Left cardiac atrium (tissue), 4 donors: ENCODE measurements at regions not wholly inside any gene's neighbourhood (a gene's known extent, or its start where the extent isn't known, plus 50 kb on each side); places are given as distances from the start of the nearest gene placed in this dataset.

Source experiments
- ATAC-seq, 2 donors: fragments of 200-7000 bp; cut with Tn5 transposase; one replicate each; pipeline ENCODE4 v1.9.1; 2020; ENCODE audit warnings: mild to moderate bottlenecking in 2 of 2, moderate library complexity in 2 of 2
- DNase-seq: peaks from one replicate; pipeline ENCODE4 v3.0.0-alpha.2; 2020
- intact Hi-C, 2 donors: fragments of 100-400 bp; cut with DNase I; formaldehyde crosslinking; loops; one replicate each; pipeline versions ENCODE4 v1.14.1 to v1.15.1; 2022 to 2023
- donor health status: DM: no; HTN: yes; CAD: no.
- donor health status: DM: no; HTN: yes; CAD: no; lungs with severe emphysema.
- donor health status: DM: yes; HTN: yes; CAD: no.
- donor health status: Dilated cardiomyopathy.

DNA sequence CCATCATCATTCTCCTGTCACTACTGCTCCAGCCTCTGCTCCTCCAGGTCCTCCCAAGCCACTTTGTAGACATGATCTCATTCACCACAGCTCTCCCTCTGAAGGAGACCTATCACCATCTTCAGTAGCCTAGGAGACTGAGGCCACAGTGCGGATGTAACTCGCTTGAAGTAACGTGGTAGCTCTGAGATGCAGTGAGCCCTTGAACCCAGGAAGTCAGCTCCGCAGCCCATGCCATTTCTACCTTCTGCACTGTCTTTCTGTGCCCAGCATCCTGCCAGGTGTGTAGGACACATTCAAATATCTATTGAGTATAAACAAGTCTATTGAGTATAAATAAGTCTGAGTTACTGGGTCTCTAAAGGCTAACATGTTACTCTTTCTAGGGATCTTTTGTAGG lies 164.4 kb downstream of the CDH26 start:
- intact Hi-C loops = no loop called here
- DNase-seq (no peak), ATAC-seq (no peak)

DNA sequence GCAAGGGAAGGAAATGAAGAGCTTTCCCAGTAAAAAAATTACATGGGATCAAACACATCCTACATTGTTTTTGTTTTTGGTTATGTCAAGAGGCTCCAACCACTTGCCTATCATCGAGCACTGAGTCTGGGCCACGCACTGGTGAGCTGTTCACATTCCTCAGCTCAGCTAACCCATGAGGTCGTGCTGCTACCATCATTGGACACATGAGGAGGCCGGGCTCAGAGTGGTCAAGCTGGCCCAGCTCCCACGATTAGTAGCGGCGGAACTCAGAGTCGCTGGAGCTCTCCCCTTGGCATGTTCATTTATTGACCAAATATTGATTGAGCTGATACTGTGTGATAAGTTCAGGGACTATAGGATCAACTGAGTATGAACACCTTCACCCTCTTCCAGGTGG lies 164.9 kb downstream of the CDH26 start:
- intact Hi-C loops = no loop called here
- ATAC-seq (no peak), DNase-seq (no peak)

DNA sequence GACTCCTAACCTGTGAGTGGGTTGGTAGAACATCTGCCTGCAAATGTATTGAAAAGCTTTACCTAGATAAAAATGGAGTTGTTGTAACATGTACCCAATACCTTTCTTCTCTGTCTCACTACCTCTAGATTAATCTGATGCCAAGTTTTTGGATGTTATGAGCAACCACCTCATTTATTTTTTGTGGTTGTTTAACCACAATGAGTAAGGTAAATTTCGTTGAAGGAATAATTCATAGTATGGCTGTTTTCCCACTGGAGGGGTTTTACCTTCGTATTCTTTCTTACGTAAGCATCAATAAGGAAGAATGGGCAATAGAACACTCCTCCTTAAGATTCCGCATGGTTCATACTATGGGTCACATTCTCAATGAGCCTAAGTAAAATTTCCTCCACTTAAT lies 165.4 kb downstream of the CDH26 start:
- intact Hi-C loops = no loop called here
- DNase-seq = no peak
- ATAC-seq = no peak

DNA sequence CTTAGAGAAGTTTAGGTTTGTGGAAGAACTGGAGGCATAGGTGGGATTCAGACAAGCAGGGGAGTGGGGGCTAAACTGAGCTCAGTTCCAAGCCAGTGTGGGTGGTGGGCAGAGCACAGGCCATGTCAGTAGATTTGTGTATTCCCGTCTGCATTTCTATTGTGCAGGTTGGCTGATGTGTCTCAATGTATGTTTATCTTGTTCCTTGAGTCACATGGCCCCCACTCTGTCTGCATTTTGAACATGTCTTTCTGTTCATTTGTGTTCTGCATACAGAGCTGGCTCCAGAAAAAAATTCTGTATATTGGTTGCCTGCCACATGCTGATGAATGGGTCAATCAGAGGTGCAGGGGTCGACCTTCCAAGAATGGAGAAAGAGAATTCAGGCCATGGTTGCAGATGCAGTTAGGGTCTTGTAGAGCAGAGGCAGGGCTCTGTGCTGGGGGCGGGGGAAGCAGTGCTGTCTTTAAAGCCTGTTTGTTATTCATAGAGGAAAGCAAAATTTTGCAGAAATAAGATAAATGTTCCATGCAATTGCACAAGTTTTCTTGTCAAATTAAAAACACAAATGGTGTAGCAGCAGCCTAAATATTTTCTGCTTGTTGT lies 166.7 kb downstream of the CDH26 start:
- intact Hi-C loops = no loop called here
- DNase-seq = no peak
- no peak for ATAC-seq

DNA sequence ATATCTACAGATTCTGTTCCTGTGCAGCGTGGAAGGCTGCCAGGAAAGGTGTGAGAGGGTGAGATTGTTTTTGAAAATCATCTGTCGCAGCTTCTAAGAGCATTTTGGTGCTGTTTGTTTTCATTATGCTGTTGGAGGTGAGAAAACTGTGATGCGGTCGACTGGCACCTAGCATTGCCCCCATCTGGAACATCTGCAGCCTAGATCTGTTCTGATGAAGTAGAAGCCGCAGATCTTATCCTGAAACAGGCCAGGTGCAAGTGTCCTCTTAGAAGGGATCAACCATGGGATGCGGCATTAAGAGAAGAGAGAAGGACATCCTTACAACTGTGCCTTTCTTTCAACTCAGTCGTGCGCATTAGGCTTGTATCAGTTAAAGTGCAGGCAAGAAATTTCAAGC lies 167.3 kb downstream of the CDH26 start:
- ATAC-seq (no peak), DNase-seq (no peak)
- intact Hi-C loops = no loop called here

DNA sequence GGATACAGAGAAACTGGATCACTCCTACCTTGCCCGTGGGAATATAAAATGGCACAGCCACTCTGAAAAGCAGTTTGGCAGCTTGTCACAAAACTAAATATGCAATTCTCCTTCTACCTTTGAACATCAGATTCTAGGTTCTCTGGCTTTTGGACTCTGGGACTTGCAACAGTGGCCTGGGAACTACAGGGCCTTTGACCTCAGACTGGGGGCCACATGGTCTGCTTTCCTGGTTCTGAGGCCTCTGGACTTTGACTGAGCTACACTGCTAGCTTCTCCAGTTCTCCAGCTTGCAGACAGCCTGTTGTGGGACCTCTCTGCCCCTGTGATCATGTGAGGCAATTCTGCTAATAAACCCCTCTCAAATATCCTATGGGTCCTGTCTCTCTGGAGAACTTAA lies 168.8 kb downstream of the CDH26 start:
- DNase-seq (no peak), ATAC-seq (no peak)
- intact Hi-C loops = no loop called here

DNA sequence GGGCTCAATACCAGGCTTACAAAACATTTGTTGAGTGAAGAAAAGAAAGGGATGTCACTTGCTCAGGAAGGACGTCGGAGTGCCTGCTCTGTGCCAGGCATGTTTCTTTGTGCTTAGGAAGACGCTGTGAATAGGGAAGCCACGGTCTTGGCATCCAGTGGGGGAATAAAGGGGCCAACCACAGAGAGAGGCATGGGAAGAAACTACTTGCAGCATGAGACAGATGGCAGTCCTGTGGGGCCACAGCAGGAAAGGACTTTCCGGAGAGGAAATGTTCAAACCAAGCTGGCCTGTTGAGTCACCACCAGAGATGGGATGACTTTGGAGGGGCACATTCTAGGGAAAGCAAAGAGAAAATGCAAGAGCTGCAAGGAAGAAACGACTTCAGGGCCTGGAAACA lies 173.2 kb downstream of the CDH26 start:
- intact Hi-C loops = no loop called here
- ATAC-seq (peak in 1 of 2 donors; percentile 67), DNase-seq (no peak)

DNA sequence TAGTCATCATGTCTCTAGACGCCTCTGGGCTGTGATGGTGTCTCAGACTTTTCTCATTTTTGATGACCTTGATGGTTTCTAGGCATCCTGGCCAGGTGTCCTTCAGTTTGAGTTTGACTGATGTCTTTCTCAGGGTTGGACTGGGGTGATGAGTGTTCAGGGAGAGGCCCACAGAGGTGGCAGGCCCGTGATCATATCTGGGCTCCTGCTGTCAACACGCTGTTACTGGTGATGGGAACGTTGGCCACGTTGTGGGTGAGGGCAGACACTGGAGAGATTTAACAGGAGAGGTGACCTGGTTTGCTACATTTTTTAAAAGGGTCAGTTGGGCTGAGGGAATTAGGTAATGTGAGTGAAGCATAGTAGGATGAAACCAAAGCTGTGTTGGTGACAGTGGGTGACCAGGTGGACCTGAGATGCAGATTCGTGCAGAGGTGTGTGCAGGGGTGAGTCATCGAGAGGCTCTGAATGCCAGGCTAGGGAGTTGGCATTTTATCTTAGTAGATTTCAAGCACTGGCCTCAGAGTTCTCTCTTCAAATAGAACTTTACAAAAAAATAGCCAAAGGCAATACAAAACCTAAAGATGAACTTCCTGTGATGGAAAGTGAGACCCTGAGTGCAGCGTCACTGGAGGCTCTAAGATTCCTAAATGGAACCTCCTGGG lies 174.1 kb downstream of the CDH26 start:
- no peak for DNase-seq
- ATAC-seq = peak; percentile 52 to 59
- intact Hi-C loops = no loop called here

DNA sequence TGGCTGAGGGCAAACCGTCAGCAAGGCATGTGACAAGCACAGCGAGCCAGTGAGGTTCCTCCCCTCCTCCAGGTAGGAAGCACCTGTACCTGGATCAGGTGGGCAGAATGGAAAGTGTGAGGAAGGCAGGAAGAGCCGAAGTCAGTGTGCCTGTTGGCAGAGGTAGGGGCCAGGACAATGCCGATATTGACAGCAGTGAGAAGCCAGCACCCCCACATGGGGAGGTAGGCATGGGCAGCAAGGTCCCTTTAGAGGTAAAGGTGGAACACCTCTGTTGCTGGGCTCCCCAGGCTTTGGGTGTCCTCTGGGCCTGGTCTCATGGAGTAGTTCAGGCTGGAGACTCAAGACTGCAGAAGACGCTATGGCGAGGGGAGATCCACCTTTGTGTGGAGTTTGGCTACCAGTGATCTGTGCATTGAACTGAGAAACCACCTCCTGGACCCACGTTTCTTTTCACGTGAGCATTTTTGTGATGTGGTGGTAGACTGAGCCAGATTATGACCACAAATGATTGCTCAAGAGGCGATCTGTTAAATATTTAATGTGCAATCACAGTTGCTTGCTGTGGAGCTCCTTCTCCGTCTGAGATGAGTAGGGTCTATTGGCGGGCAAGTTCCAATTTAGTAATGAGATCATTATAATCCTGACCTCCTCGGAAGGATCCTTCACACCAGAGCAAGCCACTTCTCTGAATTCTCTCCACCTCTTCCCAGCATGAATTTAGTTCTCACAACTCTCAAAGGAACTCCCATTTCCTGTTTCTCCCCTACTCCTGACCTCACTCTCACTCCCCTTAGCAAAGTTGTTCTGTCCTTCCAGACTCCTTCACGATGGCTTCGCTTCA lies 174.8 kb downstream of the CDH26 start:
- ATAC-seq = no peak
- DNase-seq = no peak
- intact Hi-C loops = no loop called here

DNA sequence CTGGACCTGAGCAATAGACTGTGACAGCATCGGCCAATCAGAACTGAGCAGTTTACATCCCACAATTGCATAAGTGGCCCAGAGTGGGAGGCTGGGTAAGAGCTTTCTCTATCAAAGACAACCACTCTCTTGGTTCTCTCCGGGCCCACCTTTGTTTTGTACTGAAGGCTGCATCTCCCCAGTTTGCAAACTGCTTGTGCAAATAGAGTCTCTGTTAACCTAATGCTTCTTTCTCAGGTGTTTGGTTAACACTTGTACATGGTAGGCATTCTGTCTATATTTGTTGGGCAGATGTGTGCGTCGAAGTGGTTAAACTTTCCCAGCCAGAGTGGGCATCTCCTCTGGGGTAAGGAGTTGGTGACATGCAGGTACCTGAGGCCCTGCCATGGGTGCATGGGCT lies 177.1 kb downstream of the CDH26 start:
- ATAC-seq (no peak), DNase-seq (no peak)
- intact Hi-C loops = no loop called here

DNA sequence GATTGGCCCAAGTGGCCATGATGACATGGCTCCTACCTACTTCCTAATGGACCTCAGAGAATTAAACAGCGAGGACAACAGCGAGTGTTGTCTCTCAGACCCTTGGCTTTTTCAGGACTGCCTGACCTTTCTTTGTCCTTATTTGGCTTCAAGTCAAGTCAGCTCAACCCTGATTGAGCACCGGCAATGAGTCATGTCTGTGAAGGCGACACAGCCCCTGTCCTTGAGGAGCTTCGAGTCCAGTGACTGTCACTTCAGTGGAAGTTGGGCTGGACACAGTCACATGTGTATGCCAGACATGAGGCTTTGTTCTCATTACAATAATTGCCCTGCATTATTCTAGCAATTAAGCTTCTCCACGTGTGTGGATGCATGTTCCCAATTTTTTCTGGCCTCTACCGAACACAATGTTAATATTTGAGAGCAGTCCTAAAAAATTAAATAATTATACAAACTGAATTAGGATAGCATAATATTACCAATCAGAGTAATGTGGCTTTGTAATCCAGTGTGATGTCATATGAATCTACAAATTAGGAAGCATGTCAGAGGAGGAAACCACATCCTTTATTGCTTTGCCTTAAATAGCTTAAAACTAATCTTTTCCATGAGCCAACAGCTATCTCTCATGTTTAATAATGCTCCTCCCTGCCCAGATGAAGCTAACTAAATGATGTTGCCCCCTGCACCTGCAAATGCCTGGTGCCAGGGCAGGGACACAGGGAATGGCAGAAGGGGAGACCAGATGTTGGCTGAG lies 178.6 kb downstream of the CDH26 start:
- intact Hi-C loops = no loop called here
- ATAC-seq = no peak
- DNase-seq = no peak

DNA sequence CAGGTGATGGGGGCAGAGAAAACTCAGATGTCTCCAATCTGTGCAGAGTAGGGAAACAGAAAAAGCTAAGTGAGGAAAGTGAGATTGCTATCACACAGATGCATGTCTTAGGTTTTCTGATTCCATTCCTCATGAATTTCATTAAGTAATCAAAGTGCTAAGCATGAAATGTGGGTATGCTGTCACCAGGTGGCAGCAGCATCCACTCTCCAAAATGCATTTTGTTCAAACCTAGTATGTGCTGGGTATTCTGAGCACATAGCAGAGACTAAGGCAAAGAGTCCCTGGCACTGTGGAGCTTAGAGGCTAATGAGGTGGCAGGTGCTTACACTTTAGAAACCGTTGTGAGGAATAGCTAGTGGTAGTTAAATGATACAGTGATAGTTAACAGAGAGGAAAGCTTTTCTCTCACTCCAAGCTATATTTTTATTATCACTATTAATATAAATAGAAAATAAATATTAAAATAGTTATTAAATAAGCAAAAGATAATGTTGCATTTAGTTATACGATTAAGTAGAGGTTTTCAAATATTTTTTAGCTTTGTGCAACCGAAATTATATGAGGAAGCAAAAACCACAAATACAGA lies 179.5 kb downstream of the CDH26 start:
- intact Hi-C loops = no loop called here
- DNase-seq = no peak
- ATAC-seq = peak in 1 of 2 donors; percentile 60

DNA sequence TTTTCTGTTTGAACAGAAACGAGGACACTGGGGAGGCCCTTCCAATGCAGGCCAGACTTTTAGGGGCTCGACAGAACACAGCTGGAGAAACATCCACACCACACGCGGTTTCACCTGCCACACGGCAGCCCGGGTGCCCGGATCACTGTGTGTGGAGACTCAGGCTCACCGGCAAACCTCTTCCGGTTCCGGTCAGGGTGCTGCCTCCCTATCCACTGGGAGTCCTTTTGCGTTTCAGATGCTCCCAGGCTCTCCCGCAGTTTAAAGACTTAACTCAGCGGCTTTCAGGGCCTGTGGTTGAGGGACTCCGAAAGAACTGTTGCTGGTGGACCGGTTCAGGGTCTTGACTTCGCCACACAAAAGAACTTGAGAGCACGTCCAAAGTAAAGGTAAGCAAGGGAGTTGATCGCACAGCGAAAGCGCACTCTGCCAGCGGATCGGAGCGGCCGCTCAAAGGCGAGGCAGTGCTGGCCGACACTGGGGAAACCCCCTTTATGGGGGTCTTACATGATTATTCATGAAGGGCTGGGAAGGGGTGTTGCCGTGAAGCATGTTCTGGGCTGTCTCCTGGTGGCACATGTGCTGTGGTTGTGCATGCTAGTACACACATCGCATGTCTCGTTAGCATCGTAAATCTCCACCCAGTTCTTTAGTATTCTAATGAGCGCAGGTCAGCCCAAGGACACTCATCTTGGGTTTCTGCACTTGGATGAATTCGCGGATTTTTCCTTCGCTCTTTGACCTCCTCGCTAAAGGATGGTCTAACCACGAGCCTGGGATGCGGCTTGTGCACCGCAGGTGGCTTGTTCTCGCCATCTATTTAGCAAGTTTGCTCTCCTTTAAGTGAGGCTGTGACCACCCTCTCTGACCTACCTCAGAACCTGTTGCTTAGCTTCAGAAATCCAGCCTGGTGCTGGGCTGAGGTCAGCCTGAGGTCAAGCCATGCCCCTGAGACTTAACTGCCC lies 180.3 kb downstream of the CDH26 start:
- intact Hi-C loops = no loop called here
- ATAC-seq (peak; percentile 45 to 80), DNase-seq (peak; percentile 64)

DNA sequence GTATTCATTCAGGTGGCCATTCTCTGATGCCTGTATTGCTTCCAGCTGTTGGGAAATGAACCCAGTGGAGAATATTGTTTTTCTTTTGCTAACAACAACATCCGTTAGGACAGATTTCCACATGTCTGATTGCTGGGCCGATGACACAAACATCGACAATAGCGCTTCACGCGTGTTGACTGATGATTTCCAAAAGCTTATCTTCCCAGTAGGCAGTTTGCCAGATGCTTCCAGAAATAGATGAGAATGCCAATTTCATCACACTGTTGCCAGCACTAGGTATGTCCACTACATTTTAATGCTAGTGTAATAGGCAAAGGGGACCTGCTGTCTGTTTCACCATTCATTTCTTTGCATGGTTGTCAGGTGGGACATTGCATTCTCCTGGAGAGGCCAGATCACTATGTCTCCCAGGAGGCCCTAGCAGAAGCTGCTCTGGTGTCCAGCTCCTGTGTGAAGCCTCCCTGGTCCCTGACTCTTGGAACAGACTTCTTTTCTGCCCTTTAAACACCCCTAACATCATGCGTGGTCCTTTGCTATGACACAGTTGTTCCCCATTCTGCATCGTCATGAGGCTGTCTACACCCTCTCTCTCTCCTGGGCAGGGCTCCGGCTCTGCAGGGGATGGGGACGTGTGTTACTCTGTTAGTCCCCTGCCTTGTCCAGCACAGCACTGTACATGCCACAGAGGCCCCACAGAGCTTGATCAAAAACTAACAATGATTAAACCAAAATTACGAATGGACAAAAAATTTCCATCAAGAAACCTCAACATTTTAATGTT lies 181.6 kb downstream of the CDH26 start:
- ATAC-seq = peak; percentile 47 to 64
- intact Hi-C loops = no loop called here
- no peak for DNase-seq

DNA sequence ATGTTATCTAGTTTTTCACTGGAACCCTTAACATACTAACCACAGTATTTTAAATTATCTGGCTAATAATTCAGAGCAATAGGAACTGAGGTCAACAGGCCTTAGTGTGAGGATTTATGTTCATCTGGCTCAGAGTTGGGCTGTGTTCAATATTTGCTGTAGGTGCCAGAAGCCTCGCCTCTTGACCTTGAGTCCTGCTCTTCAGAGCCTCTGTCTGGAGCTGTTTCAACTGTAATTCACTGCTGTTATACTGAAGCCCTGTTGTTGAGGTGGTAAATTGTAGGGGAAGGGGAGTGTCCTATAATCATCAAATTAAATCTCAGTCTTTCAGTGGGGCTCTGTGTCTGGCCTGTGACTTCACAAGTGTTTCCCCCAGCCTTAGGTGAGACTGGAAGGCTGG lies 184.4 kb downstream of the CDH26 start:
- no peak for ATAC-seq
- intact Hi-C loops = no loop called here
- no peak for DNase-seq

DNA sequence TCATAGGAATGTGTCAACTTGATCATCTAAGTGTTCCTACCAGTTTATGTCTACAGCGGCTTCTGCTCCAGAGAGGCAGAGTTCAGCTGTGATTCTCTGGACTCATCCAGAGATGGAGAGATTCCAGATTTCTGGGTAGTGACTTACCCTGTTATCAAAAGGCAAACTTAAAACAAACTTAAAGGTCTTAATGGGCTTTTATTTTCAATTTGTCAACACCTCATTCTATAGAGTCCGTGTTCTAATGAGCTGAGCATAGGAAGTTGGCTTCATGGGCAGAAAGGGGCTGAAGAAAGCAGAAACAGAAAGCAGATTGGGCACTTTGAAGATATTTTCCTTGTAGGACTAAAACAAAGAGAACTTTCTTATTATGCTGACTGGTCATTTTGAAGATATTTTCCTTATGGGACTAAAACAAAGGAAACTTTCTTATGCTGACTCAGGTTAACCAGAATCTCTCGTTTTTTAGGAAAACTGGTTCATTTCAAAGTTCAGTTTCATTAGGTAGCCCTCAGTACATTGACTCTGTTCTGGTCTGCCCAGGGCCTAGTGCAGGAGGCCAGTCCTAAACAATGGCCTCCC lies 185.1 kb downstream of the CDH26 start:
- ATAC-seq = no peak
- intact Hi-C loops = no loop called here
- DNase-seq = no peak

DNA sequence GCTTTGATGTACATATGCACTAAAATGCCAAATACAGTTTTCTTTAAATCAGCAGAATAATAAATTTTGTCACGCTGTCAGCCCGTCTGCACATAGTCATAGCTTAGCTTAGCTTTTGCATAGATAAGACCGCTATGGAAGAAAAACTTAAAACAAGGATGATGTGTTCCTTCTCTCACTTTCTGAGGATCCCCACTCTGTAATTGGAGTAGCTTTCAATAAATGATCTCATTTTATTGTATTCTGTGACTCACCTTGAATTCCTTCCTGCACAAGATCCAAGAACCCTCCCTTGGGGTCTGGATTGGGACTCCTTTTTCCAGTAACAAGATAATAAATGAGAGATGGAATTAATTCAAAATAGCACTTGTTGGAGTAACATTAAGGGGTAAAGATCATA lies 186.2 kb downstream of the CDH26 start:
- ATAC-seq (no peak), DNase-seq (no peak)
- intact Hi-C loops = no loop called here
